ENCODE measurements at regions not wholly inside any gene's neighbourhood (a gene's known extent, or its start where the extent isn't known, plus 50 kb on each side); places are given as distances from the start of the nearest gene placed in this dataset.

- DNase-seq: no peak
- no peak overlapping the region for H3K9ac ChIP-seq (ENCODE audit: extremely low read depth, low read length, poor library complexity, severe bottlenecking)
- Mint-ChIP-seq H3K4me1 (no peaks in the 10 kb centered on the region), H3K4me3 (no peak overlapping the region), H3K27ac (no peak overlapping the region), H3K27me3 (ENCODE audit: insufficient read depth) (peaks cover 3% of the 10 kb centered on the region), H3K9me3 (no peaks in the 10 kb centered on the region), H3K36me3 (ENCODE audit: low read depth) (no peaks in the 10 kb centered on the region)
- H3K27me3 ChIP-seq (ENCODE audit: control insufficient read depth, insufficient read depth, low read length, poor library complexity, severe bottlenecking): no peaks in the 10 kb centered on the region
- no peaks in the 10 kb centered on the region for H3K9me3 ChIP-seq (ENCODE audit: control insufficient read depth, low read length)
- no peak overlapping the region for H3K27ac ChIP-seq (ENCODE audit: low read depth, low read length)
- H3K36me3 ChIP-seq (ENCODE audit: control insufficient read depth, insufficient read depth, low read length): no peaks in the 10 kb centered on the region
- H3K4me3 ChIP-seq (ENCODE audit: low read length): no peak overlapping the region
- 92% methylated on average over 1 of the region's 1 CpG; no CpG with 5 or more reads in 1 of the 2 experiments for WGBS, 2 experiments (ENCODE audit: insufficient coverage in 1 of 2, insufficient read length in 1 of 2)
- no peak for TF ChIP-seq CTCF (conservative IDR thresholded peaks at IDR 0.05)
- no peaks in the 10 kb centered on the region for H3K4me1 ChIP-seq (ENCODE audit: control insufficient read depth, insufficient read depth, low read length)
These were observed 377.8 kb downstream of the SFMBT2 start for GRCh38 chr10:7033031-7033430.

- H3K4me3 ChIP-seq (ENCODE audit: low read length): no peak overlapping the region
- H3K27ac ChIP-seq (ENCODE audit: low read depth, low read length): no peak overlapping the region
- H3K36me3 ChIP-seq (ENCODE audit: control insufficient read depth, insufficient read depth, low read length): no peaks in the 10 kb centered on the region
- Mint-ChIP-seq H3K4me3 (no peak overlapping the region), H3K9me3 (no peaks in the 10 kb centered on the region), H3K4me1 (no peaks in the 10 kb centered on the region), H3K36me3 (ENCODE audit: low read depth) (no peaks in the 10 kb centered on the region), H3K27me3 (ENCODE audit: insufficient read depth) (peaks cover 3% of the 10 kb centered on the region), H3K27ac (no peak overlapping the region)
- DNase-seq: no peak
- no peaks in the 10 kb centered on the region for H3K4me1 ChIP-seq (ENCODE audit: control insufficient read depth, insufficient read depth, low read length)
- H3K27me3 ChIP-seq (ENCODE audit: control insufficient read depth, insufficient read depth, low read length, poor library complexity, severe bottlenecking): no peaks in the 10 kb centered on the region
- 83 to 87% methylated on average over 3 to 5 of the region's 5 CpGs for WGBS, 2 experiments (ENCODE audit: insufficient coverage in 1 of 2, insufficient read length in 1 of 2)
- H3K9ac ChIP-seq (ENCODE audit: extremely low read depth, low read length, poor library complexity, severe bottlenecking): no peak overlapping the region
- no peaks in the 10 kb centered on the region for H3K9me3 ChIP-seq (ENCODE audit: control insufficient read depth, low read length)
- TF ChIP-seq CTCF (conservative IDR thresholded peaks at IDR 0.05): no peak
These were observed 380.5 kb downstream of the SFMBT2 start for GRCh38 chr10:7030134-7030855.

GRCh38 chr10:7029672-7030071 is 381.2 kb downstream of the SFMBT2 start:
- Mint-ChIP-seq H3K4me3 (no peak overlapping the region), H3K27ac (no peak overlapping the region)
- DNase-seq: no peak

More at GRCh38 chr10:7029672-7030071, 381.2 kb downstream of the SFMBT2 start:
- Mint-ChIP-seq H3K4me1 (no peaks in the 10 kb centered on the region), H3K36me3 (ENCODE audit: low read depth) (no peaks in the 10 kb centered on the region), H3K9me3 (no peaks in the 10 kb centered on the region), H3K27me3 (ENCODE audit: insufficient read depth) (peaks cover 3% of the 10 kb centered on the region)
- H3K9ac ChIP-seq (ENCODE audit: extremely low read depth, low read length, poor library complexity, severe bottlenecking): no peak overlapping the region
- no peaks in the 10 kb centered on the region for H3K27me3 ChIP-seq (ENCODE audit: control insufficient read depth, insufficient read depth, low read length, poor library complexity, severe bottlenecking)
- H3K9me3 ChIP-seq (ENCODE audit: control insufficient read depth, low read length): no peaks in the 10 kb centered on the region
- no peak overlapping the region for H3K27ac ChIP-seq (ENCODE audit: low read depth, low read length)
- TF ChIP-seq CTCF (conservative IDR thresholded peaks at IDR 0.05): no peak
- WGBS, 2 experiments (ENCODE audit: insufficient coverage in 1 of 2, insufficient read length in 1 of 2): 100% methylated on average over 1 of the region's 1 CpG; no CpG with 5 or more reads in 1 of the 2 experiments
- H3K4me3 ChIP-seq (ENCODE audit: low read length): no peak overlapping the region
- no peaks in the 10 kb centered on the region for H3K36me3 ChIP-seq (ENCODE audit: control insufficient read depth, insufficient read depth, low read length)
- H3K4me1 ChIP-seq (ENCODE audit: control insufficient read depth, insufficient read depth, low read length): no peaks in the 10 kb centered on the region

All from endodermal cell (in vitro differentiated cells).